OCI-LY1 (cell line): ENCODE measurements at regions not wholly inside any gene's neighbourhood (a gene's known extent, or its start where the extent isn't known, plus 50 kb on each side); places are given as distances from the start of the nearest gene placed in this dataset.

ENCODE experiments used
- H2AFZ ChIP-seq: fragments of 200-600 bp; sonication (generic), shearing (Covaris generic); 2 replicates; pipeline ENCODE4 v1.6.0; 2014; ENCODE audit warnings: antibody characterized with exemption, mild to moderate bottlenecking, low read length
- H3F3A ChIP-seq: fragments of 200-600 bp; sonication (generic), shearing (Covaris generic); 2 replicates; pipeline ENCODE4 v1.6.0; 2014; ENCODE audit warnings: mild to moderate bottlenecking, antibody characterized with exemption, low read length, moderate library complexity; ENCODE audit not compliant: insufficient read depth
- H3K27ac ChIP-seq: fragments of 200-600 bp; sonication (generic); 2 replicates; pipeline ENCODE4 v1.5.1; 2014; ENCODE audit warnings: low read length, mixed run types, mild to moderate bottlenecking, low read depth; ENCODE audit not compliant: poor library complexity, severe bottlenecking
- H3K27me3 ChIP-seq: fragments of 200-600 bp; sonication (generic); 2 replicates; pipeline ENCODE4 v1.6.0; 2014; ENCODE audit warnings: antibody characterized with exemption, mild to moderate bottlenecking, low read length, moderate library complexity; ENCODE audit not compliant: insufficient read depth
- H3K36me3 ChIP-seq: fragments of 200-600 bp; sonication (generic); 2 replicates; pipeline ENCODE4 v1.6.1; 2014; ENCODE audit warnings: mild to moderate bottlenecking, antibody characterized with exemption, low read length, moderate library complexity, mixed read lengths; ENCODE audit not compliant: insufficient read depth
- H3K4me1 ChIP-seq: fragments of 200-600 bp; sonication (generic); 2 replicates; pipeline ENCODE4 v1.5.1; 2014; ENCODE audit warnings: mild to moderate bottlenecking, low read length, moderate library complexity; ENCODE audit not compliant: insufficient read depth, severe bottlenecking
- H3K4me2 ChIP-seq: fragments of 200-600 bp; sonication (generic), shearing (Covaris generic); 2 replicates; pipeline ENCODE4 v1.6.1; 2014; ENCODE audit warnings: low read length
- H3K4me3 ChIP-seq: fragments of 200-600 bp; sonication (generic); 2 replicates; pipeline ENCODE4 v1.5.1; 2014; ENCODE audit warnings: low read length, low read depth, mild to moderate bottlenecking, mixed read lengths; ENCODE audit not compliant: poor library complexity, severe bottlenecking
- H3K79me2 ChIP-seq: fragments of 200-600 bp; shearing (Covaris generic); 2 replicates; pipeline ENCODE4 v1.6.1; 2016; ENCODE audit warnings: mixed run types, low read length, mixed read lengths; ENCODE audit not compliant: insufficient read depth
- H3K9ac ChIP-seq: fragments of 200-600 bp; sonication (generic), shearing (Covaris generic); 2 replicates; pipeline ENCODE4 v1.6.1; 2014; ENCODE audit warnings: mild to moderate bottlenecking, low read length, mixed read lengths
- H3K9me2 ChIP-seq: fragments of 200-600 bp; sonication (generic), shearing (Covaris generic); 2 replicates; pipeline ENCODE4 v1.6.1; 2014; ENCODE audit warnings: low read depth, mild to moderate bottlenecking, low read length, mixed read lengths
- H3K9me3 ChIP-seq: fragments of 200-600 bp; shearing (Covaris generic); 2 replicates; pipeline ENCODE4 v1.6.1; 2014; ENCODE audit warnings: low read length, mixed read lengths
- H4K20me1 ChIP-seq: fragments of 200-600 bp; sonication (generic), shearing (Covaris generic); 2 replicates; pipeline ENCODE4 v1.6.0; 2016; ENCODE audit warnings: mild to moderate bottlenecking, low read length; ENCODE audit not compliant: insufficient read depth
- EZH2 ChIP-seq: fragments of 200-600 bp; sonication (generic), shearing (Covaris generic); IDR thresholded peaks from 2 replicates; pipeline ENCODE4 v1.8.0; 2017; ENCODE audit warnings: borderline replicate concordance, mixed run types, mild to moderate bottlenecking, antibody characterized with exemption, low read length, moderate library complexity, mixed read lengths
- TF ChIP-seq, protein P1 (sequence below): fragments of 200-600 bp; sonication (generic), shearing (Covaris generic); IDR thresholded peaks from 2 replicates; pipeline ENCODE4 v1.5.1; 2017; ENCODE audit warnings: mild to moderate bottlenecking, antibody characterized with exemption, low read length, moderate library complexity, mixed read lengths

DNA sequence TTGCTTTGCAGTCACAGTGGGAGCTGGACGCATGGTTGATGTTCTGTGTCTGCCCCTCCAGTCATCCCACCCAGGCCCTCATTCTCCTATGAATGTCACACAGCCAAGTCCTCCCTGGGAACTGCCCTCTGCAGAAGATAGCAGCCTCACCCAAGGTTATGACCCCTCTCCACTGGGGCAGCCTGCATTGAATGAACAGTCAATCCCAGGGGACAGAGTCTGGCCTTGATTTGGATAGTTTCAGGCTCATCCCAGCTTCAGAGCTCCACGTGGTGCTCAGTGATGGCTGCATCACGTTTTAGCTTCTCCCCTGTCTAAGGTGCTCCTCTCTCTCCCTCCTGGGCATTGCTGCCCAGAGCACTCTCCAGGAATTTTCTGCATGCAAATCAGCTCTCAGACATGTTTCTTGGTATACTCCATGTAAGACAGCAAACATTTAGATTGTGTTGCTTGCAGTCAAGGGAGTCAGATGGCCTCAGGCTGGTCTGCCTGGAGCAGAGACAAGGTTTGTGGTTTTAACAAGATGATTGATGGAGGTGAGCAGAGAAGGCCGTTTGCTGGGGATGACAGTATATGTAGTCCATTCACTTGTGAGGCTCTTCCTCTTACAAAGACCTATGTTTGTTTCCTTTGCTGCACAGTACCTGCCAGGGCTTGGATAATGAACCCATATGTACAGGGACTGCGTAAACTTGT is 56.1 kb upstream of the MSX1 start:
- no peak for TF ChIP-seq EZH2
- TF ChIP-seq, protein P1, sequence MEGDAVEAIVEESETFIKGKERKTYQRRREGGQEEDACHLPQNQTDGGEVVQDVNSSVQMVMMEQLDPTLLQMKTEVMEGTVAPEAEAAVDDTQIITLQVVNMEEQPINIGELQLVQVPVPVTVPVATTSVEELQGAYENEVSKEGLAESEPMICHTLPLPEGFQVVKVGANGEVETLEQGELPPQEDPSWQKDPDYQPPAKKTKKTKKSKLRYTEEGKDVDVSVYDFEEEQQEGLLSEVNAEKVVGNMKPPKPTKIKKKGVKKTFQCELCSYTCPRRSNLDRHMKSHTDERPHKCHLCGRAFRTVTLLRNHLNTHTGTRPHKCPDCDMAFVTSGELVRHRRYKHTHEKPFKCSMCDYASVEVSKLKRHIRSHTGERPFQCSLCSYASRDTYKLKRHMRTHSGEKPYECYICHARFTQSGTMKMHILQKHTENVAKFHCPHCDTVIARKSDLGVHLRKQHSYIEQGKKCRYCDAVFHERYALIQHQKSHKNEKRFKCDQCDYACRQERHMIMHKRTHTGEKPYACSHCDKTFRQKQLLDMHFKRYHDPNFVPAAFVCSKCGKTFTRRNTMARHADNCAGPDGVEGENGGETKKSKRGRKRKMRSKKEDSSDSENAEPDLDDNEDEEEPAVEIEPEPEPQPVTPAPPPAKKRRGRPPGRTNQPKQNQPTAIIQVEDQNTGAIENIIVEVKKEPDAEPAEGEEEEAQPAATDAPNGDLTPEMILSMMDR: no peak
- Histone ChIP-seq H3K9me3 (no peaks in the 10 kb centered on the region), H4K20me1 (no peaks in the 10 kb centered on the region), H3K9ac (no peak overlapping the region), H2AFZ (no peak overlapping the region), H3K79me2 (no peaks in the 10 kb centered on the region), H3K4me1 (no peaks in the 10 kb centered on the region), H3K27ac (no peak overlapping the region), H3F3A (no peaks in the 10 kb centered on the region), H3K4me2 (no peak overlapping the region), H3K27me3 (no peaks in the 10 kb centered on the region), H3K9me2 (no peaks in the 10 kb centered on the region), H3K4me3 (no peak overlapping the region), H3K36me3 (no peaks in the 10 kb centered on the region)

DNA sequence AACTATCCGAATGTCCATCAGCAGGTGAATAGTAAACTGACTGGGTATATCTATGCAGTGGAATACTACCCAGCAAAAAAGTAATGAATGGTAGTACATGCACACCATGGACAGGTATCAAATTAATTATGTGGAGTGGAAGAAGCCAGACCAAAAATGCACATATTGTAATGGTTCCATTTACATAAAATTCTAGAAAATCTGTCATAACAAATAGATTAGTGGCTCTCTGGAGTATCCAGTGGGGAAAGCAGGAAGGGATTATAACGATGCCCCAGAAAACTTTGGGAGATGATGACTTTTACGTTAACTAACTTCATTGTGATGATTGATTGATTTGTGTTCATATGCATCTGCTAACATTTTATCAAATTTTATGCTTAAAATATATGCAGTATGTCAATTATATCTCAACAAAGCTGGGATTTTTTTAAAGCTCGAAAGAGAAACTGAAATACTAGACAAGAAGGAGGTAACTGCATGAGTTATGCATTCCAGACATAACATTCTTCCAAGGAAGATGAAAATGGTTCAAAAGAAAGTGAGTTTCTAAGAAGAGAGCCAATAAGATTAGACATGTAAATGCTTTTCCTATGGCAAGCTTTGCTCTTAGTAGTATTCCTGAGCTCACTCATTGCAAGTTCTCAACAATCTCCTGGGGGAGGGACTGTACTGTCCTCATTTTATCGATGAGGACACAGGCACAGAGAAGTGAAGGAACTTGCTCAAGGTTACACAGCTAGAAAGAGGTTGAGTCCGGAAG is 58.6 kb upstream of the MSX1 start:
- no peaks in the 10 kb centered on the region for H3K9me3 ChIP-seq
- no peaks in the 10 kb centered on the region for H3F3A ChIP-seq
- no peaks in the 10 kb centered on the region for H3K27me3 ChIP-seq
- no peak overlapping the region for H3K27ac ChIP-seq
- H2AFZ ChIP-seq: no peak overlapping the region
- H3K79me2 ChIP-seq: no peaks in the 10 kb centered on the region
- TF ChIP-seq EZH2: no peak
- no peaks in the 10 kb centered on the region for H3K9me2 ChIP-seq
- H3K4me1 ChIP-seq: no peaks in the 10 kb centered on the region
- H4K20me1 ChIP-seq: no peaks in the 10 kb centered on the region
- no peak overlapping the region for H3K4me2 ChIP-seq
- H3K36me3 ChIP-seq: no peaks in the 10 kb centered on the region
- H3K9ac ChIP-seq: no peak overlapping the region
- no peak overlapping the region for H3K4me3 ChIP-seq

DNA sequence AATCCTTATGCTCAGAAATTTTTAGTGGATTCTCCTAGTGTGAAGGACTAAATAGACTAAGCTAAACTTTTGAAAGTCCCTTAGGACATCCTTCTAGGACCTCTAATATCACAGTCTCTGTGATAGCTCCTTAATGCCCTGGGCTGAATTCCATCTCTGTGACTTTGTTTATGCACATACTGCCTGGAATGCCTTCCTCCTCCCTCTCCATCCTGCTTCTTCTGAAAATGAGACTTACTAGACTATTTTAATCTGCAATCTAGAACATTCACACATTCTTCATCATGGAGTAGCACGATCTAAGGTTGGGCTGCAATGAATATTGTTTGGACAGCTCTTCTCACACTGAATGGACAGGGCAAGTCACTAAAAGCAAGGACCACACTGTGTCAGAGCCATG is 65.0 kb upstream of the MSX1 start:
- H3K9ac ChIP-seq: no peak overlapping the region
- H3K27ac ChIP-seq: no peak overlapping the region
- no peaks in the 10 kb centered on the region for H3K4me1 ChIP-seq
- H3F3A ChIP-seq: no peaks in the 10 kb centered on the region
- no peak overlapping the region for H3K4me2 ChIP-seq
- no peaks in the 10 kb centered on the region for H4K20me1 ChIP-seq
- no peaks in the 10 kb centered on the region for H3K36me3 ChIP-seq
- H3K4me3 ChIP-seq: no peak overlapping the region
- no peak for TF ChIP-seq EZH2
- TF ChIP-seq, protein P1: no peak
- no peaks in the 10 kb centered on the region for H3K9me2 ChIP-seq
- H3K27me3 ChIP-seq: no peaks in the 10 kb centered on the region; the same call in 1 of the 2 replicates
- no peaks in the 10 kb centered on the region for H3K9me3 ChIP-seq
- no peaks in the 10 kb centered on the region for H3K79me2 ChIP-seq
- H2AFZ ChIP-seq: no peak overlapping the region
